Esophagus muscularis mucosa (tissue), 4 donors: ENCODE measurements at regions not wholly inside any gene's neighbourhood (a gene's known extent, or its start where the extent isn't known, plus 50 kb on each side); places are given as distances from the start of the nearest gene placed in this dataset.
"Not testable (repeated sequence)": the region's sequence is repeated elsewhere in the genome, so short reads cannot be mapped to it uniquely, and the experiment has no call there.

Experiments used
- DNase-seq: peaks from one replicate; pipeline ENCODE4 v3.0.0-alpha.2; 2017; ENCODE audit errors: extremely low spot score
- H3K27ac ChIP-seq, 4 donors: fragments of 200-600 bp; sonication (generic); replicated peaks in 1 of 4; 1 replicate in 3 of 4; 2 replicates in 1 of 4; pipeline ENCODE4 v1.5.1; 2016 to 2019; ENCODE audit warnings: mild to moderate bottlenecking in 1 of 4
- H3K27me3 ChIP-seq, 4 donors: fragments of 200-600 bp; sonication (generic); one replicate each; pipeline versions ENCODE4 v1.5.1 to v1.6.0; 2016 to 2019
- H3K36me3 ChIP-seq, 4 donors: fragments of 200-600 bp; sonication (generic); one replicate each; pipeline ENCODE4 v1.5.1; 2016 to 2019
- H3K4me1 ChIP-seq, 4 donors: fragments of 200-600 bp; sonication (generic); one replicate each; pipeline ENCODE4 v1.5.1; 2016 to 2019
- H3K4me3 ChIP-seq, 4 donors: fragments of 200-600 bp; sonication (generic); 1 replicate in 2 of 4; 2 replicates in 2 of 4; pipeline ENCODE4 v1.5.1; 2016 to 2019; ENCODE audit warnings: mild to moderate bottlenecking in 4 of 4, moderate library complexity in 1 of 4
- H3K9me3 ChIP-seq, 4 donors: fragments of 200-600 bp; sonication (generic); 1 replicate in 3 of 4; 2 replicates in 1 of 4; pipeline ENCODE4 v1.5.1; 2016 to 2019
- CTCF ChIP-seq, 3 experiments: fragments of 200-600 bp in 2 of 3; fragments of 450-650 bp in 1 of 3; sonication (generic) in 2 of 3; IDR thresholded peaks; one replicate each; pipeline ENCODE4 v1.5.1; 2017 to 2019; ENCODE audit warnings: antibody characterized with exemption in 3 of 3, mild to moderate bottlenecking in 2 of 3, moderate library complexity in 1 of 3
- EP300 ChIP-seq: sonication (generic); formaldehyde crosslinking; IDR thresholded peaks from one replicate; pipeline ENCODE4 v1.6.1; 2017; ENCODE audit warnings: antibody characterized with exemption
- POLR2A ChIP-seq: fragments of 450-650 bp; IDR thresholded peaks from one replicate; pipeline ENCODE4 v1.6.1; 2017; ENCODE audit warnings: antibody characterized with exemption, moderate library complexity, mild to moderate bottlenecking, low read depth
- POLR2AphosphoS5 ChIP-seq, 2 donors: sonication (generic); formaldehyde crosslinking; IDR thresholded peaks; one replicate each; pipeline ENCODE4 v1.6.1; 2017; ENCODE audit warnings: antibody characterized with exemption in 2 of 2
- WGBS: methylation state at CpG from one replicate; pipeline ENCODE4 v1.1.5; 2018; 5-methylcytosine and 5-hydroxymethylcytosine counted together
- intact Hi-C: fragments of 100-400 bp; cut with DNase I; formaldehyde crosslinking; loops from one replicate; pipeline ENCODE4 v1.15.1; 2023

GRCh38 chr1:98575955-98576354, 85.6 kb upstream of the SNX7 start:
- Histone ChIP-seq H3K9me3 (no peaks in the 10 kb centered on the region), H3K4me3 (no peak overlapping the region), H3K36me3 (no peaks in the 10 kb centered on the region), H3K27me3 (no peaks in the 10 kb centered on the region), H3K4me1 (no peaks in the 10 kb centered on the region), H3K27ac (no peak overlapping the region)
- intact Hi-C loops, result no loop called here
- no peak for DNase-seq
- TF ChIP-seq POLR2A, result no peak
- TF ChIP-seq POLR2AphosphoS5 (IDR thresholded peaks at IDR 0.05), result no peak
- no peak for TF ChIP-seq EP300
- no peak for TF ChIP-seq CTCF (IDR thresholded peaks at IDR 0.05)

- TF ChIP-seq CTCF (IDR thresholded peaks at IDR 0.05) (no peak), POLR2A (no peak), POLR2AphosphoS5 (IDR thresholded peaks at IDR 0.05) (no peak), EP300 (no peak)
- H3K27me3 ChIP-seq, result no peaks in the 10 kb centered on the region
- no peak overlapping the region for H3K27ac ChIP-seq
- no peak overlapping the region for H3K4me3 ChIP-seq
- 60% methylated on average over 3 of the region's 3 CpGs for WGBS
- no peaks in the 10 kb centered on the region for H3K9me3 ChIP-seq
- no peaks in the 10 kb centered on the region for H3K4me1 ChIP-seq
- intact Hi-C loops, result no loop called here
- no peaks in the 10 kb centered on the region for H3K36me3 ChIP-seq
- no peak for DNase-seq
Observed at GRCh38 chr1:98565951-98566350, 95.6 kb upstream of the SNX7 start.

DNA sequence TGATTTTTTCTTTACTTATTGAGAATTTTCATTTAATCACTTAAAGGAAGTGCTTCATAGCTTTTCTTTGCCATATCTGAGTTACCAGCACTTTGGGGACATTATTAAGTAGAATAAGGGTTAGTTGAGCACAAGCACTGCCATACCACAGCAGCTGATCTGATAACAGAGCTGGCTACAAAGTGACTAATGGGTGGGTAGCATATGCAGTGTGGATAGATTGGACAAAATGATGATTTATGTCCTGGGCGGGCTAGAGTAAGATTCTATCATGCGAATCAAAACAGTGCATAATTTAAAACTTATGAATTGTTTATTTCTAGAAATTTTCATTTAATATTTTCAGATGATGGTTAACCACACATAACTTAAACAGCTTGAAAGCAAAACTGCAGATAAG, 102.2 kb upstream of the SNX7 start:
- WGBS, result 81% methylated on average over 2 of the region's 2 CpGs

GRCh38 chr1:98557895-98558294, 103.6 kb upstream of the SNX7 start:
- no peak for DNase-seq
- Histone ChIP-seq H3K9me3 (no peaks in the 10 kb centered on the region), H3K4me1 (no peaks in the 10 kb centered on the region), H3K4me3 (no peak overlapping the region), H3K27me3 (no peaks in the 10 kb centered on the region), H3K36me3 (no peaks in the 10 kb centered on the region), H3K27ac (no peak overlapping the region)
- 26% methylated on average over 2 of the region's 2 CpGs for WGBS
- TF ChIP-seq POLR2AphosphoS5 (IDR thresholded peaks at IDR 0.05) (no peak), EP300 (no peak), POLR2A (no peak)
- intact Hi-C loops, result no loop called here

More for the DNA sequence above, 102.2 kb upstream of the SNX7 start:
- Histone ChIP-seq H3K9me3 (no peaks in the 10 kb centered on the region), H3K36me3 (no peaks in the 10 kb centered on the region), H3K4me3 (no peak overlapping the region), H3K27ac (no peak overlapping the region), H3K4me1 (no peaks in the 10 kb centered on the region), H3K27me3 (no peaks in the 10 kb centered on the region)
- intact Hi-C loops, result no loop called here
- TF ChIP-seq POLR2AphosphoS5 (IDR thresholded peaks at IDR 0.05), result no peak
- DNase-seq, result no peak

DNA sequence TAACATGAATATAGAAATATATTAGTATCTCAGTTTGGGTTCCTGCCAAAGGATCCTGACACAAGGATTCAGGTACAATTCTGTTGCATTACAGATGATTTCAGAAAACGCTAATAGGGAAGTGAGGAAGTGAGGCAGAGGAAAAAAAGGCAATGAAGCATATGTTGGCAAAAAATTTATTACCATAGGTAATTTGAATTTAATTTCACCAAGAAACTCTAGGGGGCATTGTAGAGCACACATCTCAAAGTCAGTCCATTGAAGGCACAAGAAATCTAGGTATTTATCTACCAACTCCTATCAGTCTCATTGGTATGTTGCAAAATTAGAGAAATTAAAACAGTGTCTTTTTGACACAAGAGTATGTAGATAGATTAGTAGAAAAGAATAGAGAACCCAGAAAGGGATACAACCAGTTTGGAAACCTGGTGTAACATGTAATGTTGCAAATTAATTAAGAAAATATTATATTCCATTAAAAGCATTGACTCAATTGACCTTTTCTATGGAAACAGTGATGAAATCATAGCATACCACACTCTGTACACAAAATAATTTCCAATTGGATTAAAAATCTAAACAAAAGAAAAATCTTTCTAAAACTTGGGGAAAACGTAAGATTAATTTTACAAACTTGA, 104.9 kb upstream of the SNX7 start:
- no peak overlapping the region for H3K4me3 ChIP-seq
- H3K27me3 ChIP-seq, result no peaks in the 10 kb centered on the region
- H3K27ac ChIP-seq, result no peak overlapping the region
- H3K36me3 ChIP-seq, result no peaks in the 10 kb centered on the region
- no peaks in the 10 kb centered on the region for H3K9me3 ChIP-seq
- WGBS, result 54% methylated on average over 2 of the region's 2 CpGs
- TF ChIP-seq CTCF (IDR thresholded peaks at IDR 0.05) (peak in 2 of 3 experiments; percentile 26 to 32), EP300 (no peak), POLR2AphosphoS5 (IDR thresholded peaks at IDR 0.05) (no peak)
- intact Hi-C loops, result no loop called here
- DNase-seq, result no peak
- no peaks in the 10 kb centered on the region for H3K4me1 ChIP-seq

GRCh38 chr1:98555814-98556213, 105.7 kb upstream of the SNX7 start:
- Histone ChIP-seq H3K36me3 (no peaks in the 10 kb centered on the region), H3K27me3 (no peaks in the 10 kb centered on the region), H3K4me1 (no peaks in the 10 kb centered on the region), H3K9me3 (no peaks in the 10 kb centered on the region), H3K4me3 (no peak overlapping the region), H3K27ac (no peak overlapping the region)
- intact Hi-C loops, result no loop called here
- 90% methylated on average over 1 of the region's 1 CpG for WGBS
- TF ChIP-seq EP300 (no peak), POLR2A (no peak), CTCF (IDR thresholded peaks at IDR 0.05) (no peak), POLR2AphosphoS5 (IDR thresholded peaks at IDR 0.05) (no peak)
- DNase-seq, result no peak

DNA sequence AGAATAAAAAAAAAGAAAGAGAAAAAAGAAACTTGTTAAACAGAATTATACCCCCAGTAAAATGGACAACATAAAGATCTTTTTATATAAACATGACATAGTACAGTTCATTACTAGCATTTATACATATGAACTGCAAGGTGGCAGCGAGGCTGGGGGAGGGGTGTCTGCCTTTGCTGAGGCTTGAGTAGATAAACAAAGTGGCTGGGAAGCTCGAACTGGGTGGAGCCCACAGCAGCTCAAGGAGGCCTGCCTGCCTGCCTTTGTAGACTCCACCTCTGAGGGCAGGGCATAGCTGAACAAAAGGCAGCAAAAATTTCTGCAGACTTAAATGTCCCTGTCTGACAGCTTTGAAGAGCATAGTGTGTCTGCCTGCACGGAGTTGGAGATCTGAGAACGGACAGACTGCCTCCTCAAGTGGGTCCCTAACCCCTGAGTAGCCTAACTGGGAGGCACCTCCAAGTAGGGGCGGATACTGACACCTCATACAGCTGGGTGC, 108.9 kb upstream of the SNX7 start:
- H3K9me3 ChIP-seq, DNase-seq, H3K27me3 ChIP-seq, H3K27ac ChIP-seq, H3K4me3 ChIP-seq, H3K4me1 ChIP-seq, intact Hi-C loops, H3K36me3 ChIP-seq: not testable (repeated sequence)
- WGBS, result 56% methylated on average over 4 of the region's 5 CpGs
